ENCODE measurements at regions not wholly inside any gene's neighbourhood (a gene's known extent, or its start where the extent isn't known, plus 50 kb on each side); places are given as distances from the start of the nearest gene placed in this dataset.

DNA sequence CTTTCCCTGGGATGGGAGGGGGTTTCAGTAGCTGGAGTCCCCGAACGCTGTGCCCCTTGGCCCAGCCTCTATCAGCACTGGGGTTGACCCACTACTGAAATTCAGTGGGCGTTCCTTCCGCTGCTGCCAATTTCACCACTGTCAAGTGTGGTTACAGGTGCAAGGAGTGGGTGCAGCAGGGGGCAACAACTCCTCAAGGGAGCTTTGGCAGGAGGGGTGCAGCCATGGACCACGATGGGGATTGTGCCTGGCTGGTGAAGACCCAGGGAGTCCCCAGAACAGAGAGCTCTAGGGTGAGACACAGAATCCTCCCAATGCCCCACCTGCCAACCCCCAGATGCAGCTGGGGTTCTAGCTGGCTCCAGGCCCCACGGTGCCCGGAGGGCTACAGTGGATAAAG, 123.5 kb upstream of the SDK2 start:
- Histone ChIP-seq H3K36me3 (ENCODE audit: insufficient read depth, low read length) (no peaks in the 10 kb centered on the region), H3K4me1 (ENCODE audit: insufficient read depth, low read length) (no peaks in the 10 kb centered on the region), H3K9me3 (ENCODE audit: control insufficient read depth in 1 of 2, insufficient read depth in 1 of 2, low read length in 2 of 2) (no peaks in the 10 kb centered on the region), H3K4me3 (ENCODE audit: low read length) (no peak overlapping the region), H3K27ac (ENCODE audit: low read depth in 1 of 2, low read length in 2 of 2) (no peak overlapping the region), H3K27me3 (ENCODE audit: control insufficient read depth in 1 of 2, insufficient read depth in 2 of 2, low read length in 2 of 2) (no peaks in the 10 kb centered on the region)
- Mint-ChIP-seq H3K4me1 (ENCODE audit: low read depth) (no peaks in the 10 kb centered on the region), H3K27ac (no peak overlapping the region), H3K27me3 (no peaks in the 10 kb centered on the region), H3K4me3 (no peak overlapping the region), H3K36me3 (ENCODE audit: low read depth) (no peaks in the 10 kb centered on the region), H3K9me3 (no peaks in the 10 kb centered on the region)
- CTCF ChIA-PET: no interaction called here
- intact Hi-C loops (cut with DNase I, micrococcal nuclease): no loop called here
- POLR2A ChIA-PET: no interaction called here
- ATAC-seq (ENCODE audit: poor library complexity) (no peak), DNase-seq (no peak)
- TF ChIP-seq, protein P1, sequence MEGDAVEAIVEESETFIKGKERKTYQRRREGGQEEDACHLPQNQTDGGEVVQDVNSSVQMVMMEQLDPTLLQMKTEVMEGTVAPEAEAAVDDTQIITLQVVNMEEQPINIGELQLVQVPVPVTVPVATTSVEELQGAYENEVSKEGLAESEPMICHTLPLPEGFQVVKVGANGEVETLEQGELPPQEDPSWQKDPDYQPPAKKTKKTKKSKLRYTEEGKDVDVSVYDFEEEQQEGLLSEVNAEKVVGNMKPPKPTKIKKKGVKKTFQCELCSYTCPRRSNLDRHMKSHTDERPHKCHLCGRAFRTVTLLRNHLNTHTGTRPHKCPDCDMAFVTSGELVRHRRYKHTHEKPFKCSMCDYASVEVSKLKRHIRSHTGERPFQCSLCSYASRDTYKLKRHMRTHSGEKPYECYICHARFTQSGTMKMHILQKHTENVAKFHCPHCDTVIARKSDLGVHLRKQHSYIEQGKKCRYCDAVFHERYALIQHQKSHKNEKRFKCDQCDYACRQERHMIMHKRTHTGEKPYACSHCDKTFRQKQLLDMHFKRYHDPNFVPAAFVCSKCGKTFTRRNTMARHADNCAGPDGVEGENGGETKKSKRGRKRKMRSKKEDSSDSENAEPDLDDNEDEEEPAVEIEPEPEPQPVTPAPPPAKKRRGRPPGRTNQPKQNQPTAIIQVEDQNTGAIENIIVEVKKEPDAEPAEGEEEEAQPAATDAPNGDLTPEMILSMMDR (IDR thresholded peaks at IDR 0.05): no peak

DNA sequence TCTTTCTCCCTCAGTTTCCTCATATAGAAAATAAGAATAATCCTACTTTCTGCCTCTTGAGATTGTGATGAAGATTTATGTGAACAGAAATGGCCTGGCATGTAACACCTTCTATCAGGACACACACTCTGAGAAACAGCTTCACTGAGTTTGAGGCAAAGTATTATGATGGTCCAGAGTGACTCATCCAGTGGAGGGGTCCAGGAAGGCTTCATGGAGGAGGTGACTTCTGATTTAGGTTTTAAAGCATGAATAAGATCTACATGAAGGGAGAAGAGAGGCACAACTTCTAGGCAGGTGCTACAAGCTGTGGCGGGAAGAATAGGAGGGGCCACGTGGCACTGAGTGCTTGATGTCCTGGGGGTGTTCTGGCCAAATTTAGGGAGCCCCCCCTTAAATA, 124.4 kb upstream of the SDK2 start:
- ChIA-PET POLR2A (no interaction called here), CTCF (no interaction called here)
- ATAC-seq (ENCODE audit: poor library complexity) (no peak), DNase-seq (no peak)
- H3K27me3 Mint-ChIP-seq: no peaks in the 10 kb centered on the region
- Histone ChIP-seq H3K4me1 (ENCODE audit: insufficient read depth, low read length) (no peaks in the 10 kb centered on the region), H3K27me3 (ENCODE audit: control insufficient read depth in 1 of 2, insufficient read depth in 2 of 2, low read length in 2 of 2) (no peaks in the 10 kb centered on the region), H3K9me3 (ENCODE audit: control insufficient read depth in 1 of 2, insufficient read depth in 1 of 2, low read length in 2 of 2) (no peaks in the 10 kb centered on the region), H3K4me3 (ENCODE audit: low read length) (no peak overlapping the region), H3K27ac (ENCODE audit: low read depth in 1 of 2, low read length in 2 of 2) (no peak overlapping the region), H3K36me3 (ENCODE audit: insufficient read depth, low read length) (no peaks in the 10 kb centered on the region)
- intact Hi-C loops (cut with DNase I, micrococcal nuclease): no loop called here
- no peaks in the 10 kb centered on the region for H3K9me3 Mint-ChIP-seq
- TF ChIP-seq, protein P1 (IDR thresholded peaks at IDR 0.05): no peak
- H3K4me1 Mint-ChIP-seq (ENCODE audit: low read depth): no peaks in the 10 kb centered on the region
- H3K4me3 Mint-ChIP-seq: no peak overlapping the region
- no peak overlapping the region for H3K27ac Mint-ChIP-seq
- H3K36me3 Mint-ChIP-seq (ENCODE audit: low read depth): no peaks in the 10 kb centered on the region

DNA sequence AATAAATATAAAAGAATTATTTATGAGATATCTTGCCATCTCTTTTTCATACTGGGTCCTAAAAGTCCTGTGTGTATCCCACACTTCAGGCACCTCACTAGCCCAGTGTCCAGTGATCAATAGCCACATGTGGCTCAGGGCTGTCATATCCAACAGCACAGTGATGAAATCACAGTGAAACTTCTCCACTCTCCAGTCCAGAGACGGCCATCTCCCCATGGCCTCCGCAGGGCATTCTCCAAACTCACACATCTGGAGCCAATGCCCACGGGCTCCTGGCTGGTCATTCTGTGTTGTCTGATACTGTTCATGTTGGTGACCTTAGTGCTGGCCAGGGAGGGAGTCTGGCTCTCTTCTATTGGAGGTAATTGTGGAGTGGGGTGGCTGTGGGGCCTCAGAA, 125.2 kb upstream of the SDK2 start:
- intact Hi-C loops (cut with DNase I, micrococcal nuclease): no loop called here
- H3K4me1 Mint-ChIP-seq (ENCODE audit: low read depth): no peaks in the 10 kb centered on the region
- H3K27ac Mint-ChIP-seq: no peak overlapping the region
- no peaks in the 10 kb centered on the region for H3K9me3 Mint-ChIP-seq
- ChIA-PET CTCF (no interaction called here), POLR2A (no interaction called here)
- H3K4me3 Mint-ChIP-seq: no peak overlapping the region
- H3K36me3 ChIP-seq (ENCODE audit: insufficient read depth, low read length): no peaks in the 10 kb centered on the region
- H3K36me3 Mint-ChIP-seq (ENCODE audit: low read depth): no peaks in the 10 kb centered on the region
- no peak for DNase-seq
- TF ChIP-seq, protein P1 (IDR thresholded peaks at IDR 0.05): no peak
- H3K27ac ChIP-seq (ENCODE audit: low read depth in 1 of 2, low read length in 2 of 2): no peak overlapping the region
- H3K27me3 Mint-ChIP-seq: no peaks in the 10 kb centered on the region
- no peak overlapping the region for H3K4me3 ChIP-seq (ENCODE audit: low read length)
- no peaks in the 10 kb centered on the region for H3K9me3 ChIP-seq (ENCODE audit: control insufficient read depth in 1 of 2, insufficient read depth in 1 of 2, low read length in 2 of 2)
- no peak for ATAC-seq (ENCODE audit: poor library complexity)
- H3K4me1 ChIP-seq (ENCODE audit: insufficient read depth, low read length): no peaks in the 10 kb centered on the region
- H3K27me3 ChIP-seq (ENCODE audit: control insufficient read depth in 1 of 2, insufficient read depth in 2 of 2, low read length in 2 of 2): no peaks in the 10 kb centered on the region

Measured in CD4-positive, alpha-beta T cell (primary cell).